Retinal pigment epithelial cell (primary cell): ENCODE measurements at regions not wholly inside any gene's neighbourhood (a gene's known extent, or its start where the extent isn't known, plus 50 kb on each side); places are given as distances from the start of the nearest gene placed in this dataset.

Experiments
- DNase-seq: peaks from one replicate; pipeline ENCODE4 v3.0.0-alpha.2; 2010; ENCODE audit warnings: low read depth
- H3K4me3 ChIP-seq: 2 replicates; pipeline ENCODE4 v1.5.1; 2011; ENCODE audit warnings: mild to moderate bottlenecking, low read length, control low read depth, moderate library complexity
- CTCF ChIP-seq: conservative IDR thresholded peaks from 2 replicates; pipeline ENCODE4 v1.5.1; 2011; ENCODE audit warnings: low read depth, low read length, control low read depth, inconsistent platforms

GRCh38 chr11:44416776-44417175 is 106.8 kb upstream of the ALX4 start:
- TF ChIP-seq CTCF: no peak
- no peak overlapping the region for H3K4me3 ChIP-seq
- DNase-seq: no peak

GRCh38 chr11:44417731-44418455 is 108.0 kb upstream of the ALX4 start:
- H3K4me3 ChIP-seq: no peak overlapping the region
- no peak for TF ChIP-seq CTCF
- no peak for DNase-seq

- no peak for TF ChIP-seq CTCF
- DNase-seq: no peak
- no peak overlapping the region for H3K4me3 ChIP-seq
These were observed 108.5 kb upstream of the ALX4 start for GRCh38 chr11:44418456-44418830.

GRCh38 chr11:44421090-44421675 is 111.2 kb upstream of the ALX4 start:
- DNase-seq: no peak
- no peak overlapping the region for H3K4me3 ChIP-seq
- no peak for TF ChIP-seq CTCF

GRCh38 chr11:44423289-44423688 is 113.3 kb upstream of the ALX4 start:
- TF ChIP-seq CTCF: no peak
- no peak for DNase-seq
- no peak overlapping the region for H3K4me3 ChIP-seq

- no peak overlapping the region for H3K4me3 ChIP-seq
- DNase-seq: no peak
- no peak for TF ChIP-seq CTCF
These were observed 114.9 kb upstream of the ALX4 start for GRCh38 chr11:44424841-44425240.

GRCh38 chr11:44426119-44426518 is 116.2 kb upstream of the ALX4 start:
- no peak overlapping the region for H3K4me3 ChIP-seq
- no peak for TF ChIP-seq CTCF
- DNase-seq: no peak
